ENCODE measurements at regions not wholly inside any gene's neighbourhood (a gene's known extent, or its start where the extent isn't known, plus 50 kb on each side); places are given as distances from the start of the nearest gene placed in this dataset.
"Not testable (repeated sequence)": the region's sequence is repeated elsewhere in the genome, so short reads cannot be mapped to it uniquely, and the experiment has no call there.

- no peak for DNase-seq
Observed at GRCh38 chr6:156438350-156438923, 338.7 kb upstream of the ARID1B start.

GRCh38 chr6:156437121-156437879, 339.9 kb upstream of the ARID1B start:
- DNase-seq = no peak

GRCh38 chr6:156434795-156435190, 342.4 kb upstream of the ARID1B start:
- no peak for DNase-seq

GRCh38 chr6:156434049-156434794, 343.0 kb upstream of the ARID1B start:
- DNase-seq = no peak

- no peak for DNase-seq
Observed at GRCh38 chr6:156432543-156432942, 344.6 kb upstream of the ARID1B start.

- DNase-seq = no peak
Observed at GRCh38 chr6:156430386-156430785, 346.8 kb upstream of the ARID1B start.

- peak in 1 of 2 donors; percentile 2 for DNase-seq
Observed at GRCh38 chr6:156427345-156427744, 349.8 kb upstream of the ARID1B start.

GRCh38 chr6:156425359-156426020, 351.7 kb upstream of the ARID1B start:
- DNase-seq = no peak

GRCh38 chr6:156423829-156424228, 353.3 kb upstream of the ARID1B start:
- DNase-seq = no peak

- peak in 1 of 2 donors; percentile 1 for DNase-seq
Observed at GRCh38 chr6:156423075-156423474, 354.1 kb upstream of the ARID1B start.

GRCh38 chr6:156421933-156422332, 355.2 kb upstream of the ARID1B start:
- no peak for DNase-seq

GRCh38 chr6:156421301-156421700, 355.9 kb upstream of the ARID1B start:
- not testable (repeated sequence) for DNase-seq

GRCh38 chr6:156420172-156420993, 356.8 kb upstream of the ARID1B start:
- DNase-seq = no peak

GRCh38 chr6:156419594-156419993, 357.6 kb upstream of the ARID1B start:
- DNase-seq = no peak

- no peak for DNase-seq
Observed at GRCh38 chr6:156418253-156418652, 358.9 kb upstream of the ARID1B start.

GRCh38 chr6:156416391-156416790, 360.8 kb upstream of the ARID1B start:
- DNase-seq = no peak

GRCh38 chr6:156413154-156413553, 364.0 kb upstream of the ARID1B start:
- no peak for DNase-seq

- no peak for DNase-seq
Observed at GRCh38 chr6:156410649-156411048, 366.5 kb upstream of the ARID1B start.

GRCh38 chr6:156408655-156409054, 368.5 kb upstream of the ARID1B start:
- DNase-seq = no peak

- DNase-seq = no peak
Observed at GRCh38 chr6:156407334-156407733, 369.8 kb upstream of the ARID1B start.

- no peak for DNase-seq
Observed at GRCh38 chr6:156406688-156407087, 370.5 kb upstream of the ARID1B start.

- no peak for DNase-seq
Observed at GRCh38 chr6:156406099-156406498, 371.1 kb upstream of the ARID1B start.

Data from inflammatory macrophage (primary cell).